K562 (cell line): ENCODE measurements at regions not wholly inside any gene's neighbourhood (a gene's known extent, or its start where the extent isn't known, plus 50 kb on each side); places are given as distances from the start of the nearest gene placed in this dataset.

Experiments
- ATAC-seq: fragments of 200-7000 bp; cut with Tn5 transposase; 3 replicates; pipeline ENCODE4 v1.9.1; 2020; ENCODE audit warnings: moderate library complexity
- BruUV-seq: library from RNA; stranded (reverse); fragments of 400-500 nt; replicated peaks from 2 replicates; lab custom pipeline; 2021; lab: Mats Ljungman, UMichigan
- CTCF ChIA-PET: fragments of 300-600 bp; formaldehyde crosslinking; extraction: SDS; loops from one replicate; lab custom pipeline; 2021; ENCODE audit warnings: low intra/inter-chr PET ratio; lab: Yijun Ruan, JAX
- POLR2A ChIA-PET: fragments of 300-600, 350-650 bp; sonication (Branson Sonifier 250); formaldehyde crosslinking; extraction: SDS; loops from one replicate; lab custom pipeline; 2021; ENCODE audit warnings: antibody characterized with exemption, inconsistent platforms; lab: Yijun Ruan, JAX
- DNase-seq, 4 experiments: peaks; one replicate each; pipeline versions ENCODE4 v3.0.0 to v3.0.0-alpha.2; 2011 to 2018; ENCODE audit warnings: low spot score in 3 of 4, mixed read lengths in 3 of 4; ENCODE audit errors: extremely low read depth in 1 of 4
- FAIRE-seq: peaks from 2 replicates; lab custom pipeline; 2011; peaks lifted over from hg19 to GRCh38; lab: Jason Lieb, UNC
- H2AFZ ChIP-seq: 2 replicates; pipeline ENCODE4 v1.6.0; 2011; ENCODE audit warnings: low read depth, low read length, control low read depth, inconsistent platforms
- H3K27ac ChIP-seq: fragments of 200-600 bp; 3 replicates; pipeline ENCODE4 v1.8.0; 2011; ENCODE audit warnings: low read depth, mild to moderate bottlenecking, control low read depth, inconsistent platforms, low read length, moderate library complexity, mixed read lengths; ENCODE audit errors: extremely low read depth
- H3K27me3 ChIP-seq, 2 experiments: fragments of 300-600 bp in 1 of 2; 2 replicates in 1 of 2; 3 replicates in 1 of 2; pipeline versions ENCODE4 v1.6.0 to v1.8.0; 2011; ENCODE audit warnings: inconsistent platforms in 2 of 2, low read length in 2 of 2, mild to moderate bottlenecking in 1 of 2, mixed read lengths in 1 of 2, moderate library complexity in 1 of 2; ENCODE audit not compliant: control insufficient read depth in 2 of 2, insufficient read depth in 2 of 2
- H3K36me3 ChIP-seq: fragments of 300-600 bp; 3 replicates; pipeline ENCODE4 v1.8.0; 2011; ENCODE audit warnings: mild to moderate bottlenecking, low read length, inconsistent platforms; ENCODE audit not compliant: control insufficient read depth, insufficient read depth
- H3K4me1 ChIP-seq, 2 experiments: fragments of 200-600 bp in 1 of 2; replicated peaks in 1 of 2; 2 replicates in 1 of 2; 3 replicates in 1 of 2; pipeline versions ENCODE4 v1.5.1 to v1.8.0; 2011; ENCODE audit warnings: inconsistent platforms in 2 of 2, low read length in 2 of 2, mild to moderate bottlenecking in 1 of 2, mixed read lengths in 1 of 2, moderate library complexity in 1 of 2; ENCODE audit not compliant: control insufficient read depth in 2 of 2, insufficient read depth in 2 of 2
- H3K4me2 ChIP-seq: 2 replicates; pipeline ENCODE4 v1.6.1; 2011; ENCODE audit warnings: low read length, control low read depth, inconsistent platforms, mixed read lengths; ENCODE audit not compliant: insufficient read depth
- H3K4me3 ChIP-seq: fragments of 200-600 bp; sonication (generic), shearing (Covaris generic); 2 replicates; pipeline ENCODE4 v1.5.1; 2016; ENCODE audit warnings: control low read depth, inconsistent platforms
- H3K79me2 ChIP-seq: fragments of 200-600 bp; 3 replicates; pipeline ENCODE4 v1.8.0; 2011; ENCODE audit warnings: low read length, inconsistent platforms; ENCODE audit not compliant: control insufficient read depth, insufficient read depth
- H3K9ac ChIP-seq, 2 experiments: 2 replicates each; pipeline versions ENCODE4 v1.6.0 to v1.6.1; 2011; ENCODE audit warnings: low read depth in 2 of 2, low read length in 2 of 2, control low read depth in 1 of 2, inconsistent platforms in 1 of 2, mild to moderate bottlenecking in 1 of 2, mixed read lengths in 1 of 2; ENCODE audit not compliant: insufficient read depth in 1 of 2
- H3K9me1 ChIP-seq: one replicate; pipeline ENCODE4 v1.6.0; 2011; ENCODE audit warnings: inconsistent platforms, mild to moderate bottlenecking, low read length, moderate library complexity; ENCODE audit not compliant: control insufficient read depth, insufficient read depth
- H3K9me3 ChIP-seq: replicated peaks from 2 replicates; pipeline ENCODE4 v1.5.1; 2011; ENCODE audit warnings: low read depth, low read length, inconsistent platforms; ENCODE audit not compliant: control insufficient read depth, insufficient read depth
- H4K20me1 ChIP-seq: replicated peaks from 2 replicates; pipeline ENCODE4 v1.6.1; 2011; ENCODE audit warnings: low read length, inconsistent platforms, mixed read lengths; ENCODE audit not compliant: control insufficient read depth, insufficient read depth
- CREM ChIP-seq: IDR thresholded peaks from 2 replicates; pipeline ENCODE4 v1.6.1; 2014; ENCODE audit warnings: antibody characterized with exemption, low read depth
- EHMT2 ChIP-seq: fragments of 450-650 bp; IDR thresholded peaks from 2 replicates; pipeline ENCODE4 v1.6.1; 2018; ENCODE audit warnings: antibody characterized with exemption
- MIER1 ChIP-seq: fragments of 450-650 bp; IDR thresholded peaks from 2 replicates; pipeline ENCODE4 v1.6.1; 2016; ENCODE audit warnings: antibody characterized with exemption, mild to moderate bottlenecking, low read depth
- ZFP91 ChIP-seq: sonication (generic); formaldehyde crosslinking; IDR thresholded peaks from 2 replicates; pipeline ENCODE4 v1.8.0; 2022; ENCODE audit warnings: mild to moderate bottlenecking, missing genetic modification reagents
- ZNF23 ChIP-seq: fragments of 250-450 bp; sonication (Bioruptor Pico); IDR thresholded peaks from 2 replicates; pipeline ENCODE4 v1.4.0; 2020; ENCODE audit warnings: mild to moderate bottlenecking
- ZNF324 ChIP-seq: fragments of 250-450 bp; sonication (Bioruptor Pico); IDR thresholded peaks from 2 replicates; pipeline ENCODE4 v1.4.0; 2020; ENCODE audit warnings: mild to moderate bottlenecking
- WGBS: fragments of 100-300 bp; shearing (Covaris generic); methylation state at CpG from one replicate; pipeline ENCODE4 v1.1.6; 2016; ENCODE audit warnings: low coverage, mixed read lengths; ENCODE audit not compliant: insufficient coverage; ENCODE audit errors: missing lambda C conversion rate; 5-methylcytosine and 5-hydroxymethylcytosine counted together
- in situ Hi-C: fragments of 300-500 bp; cut with MboI; formaldehyde crosslinking; loops from 4 replicates; pipeline ENCODE4 v1.15.0; 2018; ENCODE audit warnings: inconsistent platforms, mixed read lengths
- intact Hi-C: fragments of 100-400 bp; cut with micrococcal nuclease; formaldehyde crosslinking; loops from 2 replicates; pipeline ENCODE4 v1.14.2; 2022
- TF ChIP-seq, protein P1 (sequence below), 2 experiments: fragments of 450-650 bp; formaldehyde crosslinking in 1 of 2; IDR thresholded peaks; 2 replicates each; pipeline versions ENCODE4 v1.4.0 to v1.6.1; 2014 to 2020; ENCODE audit warnings: mild to moderate bottlenecking in 2 of 2, borderline replicate concordance in 1 of 2, low read depth in 1 of 2

DNA sequence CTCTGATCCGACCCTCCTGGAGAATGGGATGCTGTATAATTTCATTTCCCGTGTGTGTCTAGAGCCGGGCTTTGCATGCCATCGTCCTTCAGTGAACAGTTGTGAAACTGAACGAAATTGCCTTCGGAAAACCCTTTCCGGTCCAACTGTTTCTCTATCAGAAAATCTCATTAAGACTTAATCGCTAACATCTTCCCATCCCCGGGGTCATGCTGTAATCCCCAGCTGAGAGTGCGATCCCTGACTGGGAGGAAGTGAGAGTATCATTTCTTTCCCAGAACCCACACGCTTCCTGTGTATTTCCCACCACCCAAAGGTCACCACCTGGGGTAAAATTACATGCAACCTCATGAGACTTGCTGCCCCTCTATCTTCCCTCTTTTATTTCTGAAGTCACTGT is 75.6 kb upstream of the RBFOX1 start:
- ChIA-PET POLR2A (no interaction called here), CTCF (no interaction called here)
- Histone ChIP-seq H3K4me2 (no peak overlapping the region), H3K27ac (no peak overlapping the region), H3K4me1 (no peaks in the 10 kb centered on the region), H3K9me1 (no peaks in the 10 kb centered on the region), H3K9me3 (no peaks in the 10 kb centered on the region), H3K9ac (no peak overlapping the region), H3K36me3 (no peaks in the 10 kb centered on the region), H3K79me2 (no peaks in the 10 kb centered on the region), H3K4me3 (no peak overlapping the region), H2AFZ (no peak overlapping the region), H3K27me3 (peaks cover 0 to 4% of the 10 kb centered on the region in 2 experiments; a peak in 1 of 5 replicates), H4K20me1 (no peaks in the 10 kb centered on the region)
- no peak for ATAC-seq
- FAIRE-seq = no peak
- DNase-seq = no peak
- WGBS = under 1% methylated on average over 11 of the region's 11 CpGs
- intact Hi-C loops = no loop called here
- BruUV-seq = no TSS peak
- TF ChIP-seq ZNF324 (CRISPR knock-in tag) = no peak
- TF ChIP-seq ZFP91 (CRISPR knock-in tag) = no peak
- in situ Hi-C loops = no loop called here

GRCh38 chr16:7246578-7246977 is 86.1 kb upstream of the RBFOX1 start:
- no peaks in the 10 kb centered on the region; a peak in 1 of 5 replicates for H3K27me3 ChIP-seq
- H3K9ac ChIP-seq = no peak overlapping the region
- no peak overlapping the region for H2AFZ ChIP-seq
- in situ Hi-C loops (no loop called here), intact Hi-C loops (no loop called here)
- H3K79me2 ChIP-seq = no peaks in the 10 kb centered on the region
- no peaks in the 10 kb centered on the region for H3K4me1 ChIP-seq
- WGBS = 0% methylated on average over 6 of the region's 6 CpGs
- H3K27ac ChIP-seq = no peak overlapping the region
- BruUV-seq = no TSS peak
- POLR2A ChIA-PET = no interaction called here
- peak; percentile 66; the same call in 1 of the 2 replicates for TF ChIP-seq MIER1
- peak; percentile 87 for TF ChIP-seq EHMT2
- TF ChIP-seq, protein P1, sequence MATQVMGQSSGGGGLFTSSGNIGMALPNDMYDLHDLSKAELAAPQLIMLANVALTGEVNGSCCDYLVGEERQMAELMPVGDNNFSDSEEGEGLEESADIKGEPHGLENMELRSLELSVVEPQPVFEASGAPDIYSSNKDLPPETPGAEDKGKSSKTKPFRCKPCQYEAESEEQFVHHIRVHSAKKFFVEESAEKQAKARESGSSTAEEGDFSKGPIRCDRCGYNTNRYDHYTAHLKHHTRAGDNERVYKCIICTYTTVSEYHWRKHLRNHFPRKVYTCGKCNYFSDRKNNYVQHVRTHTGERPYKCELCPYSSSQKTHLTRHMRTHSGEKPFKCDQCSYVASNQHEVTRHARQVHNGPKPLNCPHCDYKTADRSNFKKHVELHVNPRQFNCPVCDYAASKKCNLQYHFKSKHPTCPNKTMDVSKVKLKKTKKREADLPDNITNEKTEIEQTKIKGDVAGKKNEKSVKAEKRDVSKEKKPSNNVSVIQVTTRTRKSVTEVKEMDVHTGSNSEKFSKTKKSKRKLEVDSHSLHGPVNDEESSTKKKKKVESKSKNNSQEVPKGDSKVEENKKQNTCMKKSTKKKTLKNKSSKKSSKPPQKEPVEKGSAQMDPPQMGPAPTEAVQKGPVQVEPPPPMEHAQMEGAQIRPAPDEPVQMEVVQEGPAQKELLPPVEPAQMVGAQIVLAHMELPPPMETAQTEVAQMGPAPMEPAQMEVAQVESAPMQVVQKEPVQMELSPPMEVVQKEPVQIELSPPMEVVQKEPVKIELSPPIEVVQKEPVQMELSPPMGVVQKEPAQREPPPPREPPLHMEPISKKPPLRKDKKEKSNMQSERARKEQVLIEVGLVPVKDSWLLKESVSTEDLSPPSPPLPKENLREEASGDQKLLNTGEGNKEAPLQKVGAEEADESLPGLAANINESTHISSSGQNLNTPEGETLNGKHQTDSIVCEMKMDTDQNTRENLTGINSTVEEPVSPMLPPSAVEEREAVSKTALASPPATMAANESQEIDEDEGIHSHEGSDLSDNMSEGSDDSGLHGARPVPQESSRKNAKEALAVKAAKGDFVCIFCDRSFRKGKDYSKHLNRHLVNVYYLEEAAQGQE (IDR thresholded peaks at IDR 0.05; ENCODE audit: borderline replicate concordance) = peak; percentile 96
- TF ChIP-seq, protein P1 (CRISPR knock-in tag; IDR thresholded peaks at IDR 0.05; ENCODE audit: low read depth) = no peak; the same call in 1 of the 2 replicates
- TF ChIP-seq CREM = 0 out of 2 replicates have a peak, but pooled peaks have one; percentile 12
- TF ChIP-seq ZNF23 (CRISPR knock-in tag) = no peak
- TF ChIP-seq, all 486 proteins: peak for 4
- Histone ChIP-seq H3K4me3 (no peak overlapping the region), H3K36me3 (no peaks in the 10 kb centered on the region), H3K4me2 (no peak overlapping the region), H3K9me1 (no peaks in the 10 kb centered on the region), H3K9me3 (no peaks in the 10 kb centered on the region), H4K20me1 (no peaks in the 10 kb centered on the region)
- CTCF ChIA-PET = no interaction called here
- peak in 3 of 4 experiments; percentile 8 to 15 (median 12) for DNase-seq
- FAIRE-seq = no peak
- no peak for ATAC-seq
